ENCODE measurements at regions not wholly inside any gene's neighbourhood (a gene's known extent, or its start where the extent isn't known, plus 50 kb on each side); places are given as distances from the start of the nearest gene placed in this dataset.

DNA sequence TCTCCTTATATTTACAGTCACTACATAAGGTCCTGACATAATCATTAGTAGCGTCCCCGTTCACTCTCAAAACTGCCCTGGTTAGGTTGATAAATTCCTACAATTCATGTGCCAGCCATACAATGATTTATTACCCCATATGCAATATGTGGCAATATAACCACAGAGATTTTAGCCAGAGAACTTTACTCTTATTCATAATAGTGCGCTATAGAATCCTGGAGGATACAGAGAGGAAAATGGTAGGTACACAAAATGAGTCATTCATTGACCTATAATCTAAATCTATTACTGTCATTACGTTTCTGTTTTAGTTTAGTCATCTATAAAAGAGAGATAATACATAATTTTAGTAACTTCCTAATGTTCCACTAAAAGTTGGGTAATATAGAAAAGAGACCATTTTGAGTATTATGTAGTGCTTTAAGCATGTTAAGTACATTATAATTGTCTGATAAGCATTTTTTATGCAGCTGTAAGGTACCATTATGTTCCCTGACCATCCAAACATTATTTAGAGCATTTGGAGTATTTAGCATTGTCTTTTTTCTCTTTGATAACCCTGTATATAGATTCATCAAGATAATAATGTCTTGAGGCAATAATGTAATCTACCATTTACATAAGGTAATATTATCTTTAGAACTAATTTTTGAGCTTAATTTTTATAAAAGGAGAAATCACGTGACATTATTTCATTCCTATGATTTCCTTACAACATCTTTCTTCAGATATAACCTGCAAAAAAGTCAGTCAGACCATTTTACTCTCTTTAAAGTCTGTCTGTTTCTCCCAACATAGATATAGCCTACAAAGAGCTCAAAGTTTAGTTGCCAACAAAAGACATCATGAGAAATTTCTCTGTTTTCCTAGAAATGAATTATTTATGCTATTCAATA is 655.5 kb upstream of the ZNF608 start:
- H3K4me3 Mint-ChIP-seq (ENCODE audit: low read depth), result no peak overlapping the region

DNA sequence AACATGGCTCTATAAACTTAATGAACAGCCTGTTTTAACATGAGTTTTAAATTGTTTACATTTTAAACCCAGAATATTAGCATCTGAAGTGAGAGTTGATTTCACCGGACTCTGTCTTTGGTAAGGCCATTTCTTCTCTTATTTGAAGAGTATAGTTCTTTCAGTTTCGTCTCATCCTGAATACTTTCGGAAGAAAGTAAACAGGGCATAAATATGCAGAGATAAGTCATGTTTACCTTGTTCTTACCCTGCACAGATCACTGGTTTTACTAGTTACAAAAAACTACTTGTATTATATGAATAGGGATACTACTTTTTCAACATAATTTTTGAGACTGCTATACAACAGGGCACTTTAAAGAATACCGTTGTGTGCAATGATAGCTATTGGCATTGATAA is 656.3 kb upstream of the ZNF608 start:
- no peak overlapping the region for H3K27ac Mint-ChIP-seq
- no peaks in the 10 kb centered on the region for H3K36me3 Mint-ChIP-seq (ENCODE audit: insufficient read depth)
- TF ChIP-seq, protein P1, sequence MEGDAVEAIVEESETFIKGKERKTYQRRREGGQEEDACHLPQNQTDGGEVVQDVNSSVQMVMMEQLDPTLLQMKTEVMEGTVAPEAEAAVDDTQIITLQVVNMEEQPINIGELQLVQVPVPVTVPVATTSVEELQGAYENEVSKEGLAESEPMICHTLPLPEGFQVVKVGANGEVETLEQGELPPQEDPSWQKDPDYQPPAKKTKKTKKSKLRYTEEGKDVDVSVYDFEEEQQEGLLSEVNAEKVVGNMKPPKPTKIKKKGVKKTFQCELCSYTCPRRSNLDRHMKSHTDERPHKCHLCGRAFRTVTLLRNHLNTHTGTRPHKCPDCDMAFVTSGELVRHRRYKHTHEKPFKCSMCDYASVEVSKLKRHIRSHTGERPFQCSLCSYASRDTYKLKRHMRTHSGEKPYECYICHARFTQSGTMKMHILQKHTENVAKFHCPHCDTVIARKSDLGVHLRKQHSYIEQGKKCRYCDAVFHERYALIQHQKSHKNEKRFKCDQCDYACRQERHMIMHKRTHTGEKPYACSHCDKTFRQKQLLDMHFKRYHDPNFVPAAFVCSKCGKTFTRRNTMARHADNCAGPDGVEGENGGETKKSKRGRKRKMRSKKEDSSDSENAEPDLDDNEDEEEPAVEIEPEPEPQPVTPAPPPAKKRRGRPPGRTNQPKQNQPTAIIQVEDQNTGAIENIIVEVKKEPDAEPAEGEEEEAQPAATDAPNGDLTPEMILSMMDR (IDR thresholded peaks at IDR 0.05; ENCODE audit: unreplicated experiment), result no peak
- H3K9me3 Mint-ChIP-seq (ENCODE audit: low read depth), result no peaks in the 10 kb centered on the region
- H3K27me3 Mint-ChIP-seq, result no peaks in the 10 kb centered on the region
- H3K4me3 Mint-ChIP-seq (ENCODE audit: low read depth), result no peak overlapping the region
- no peak for DNase-seq (ENCODE audit: low spot score, unreplicated experiment)
- H3K4me1 Mint-ChIP-seq (ENCODE audit: low read depth), result peaks cover 34% of the 10 kb centered on the region

More for the DNA sequence above, 655.5 kb upstream of the ZNF608 start:
- no peaks in the 10 kb centered on the region for H3K27me3 Mint-ChIP-seq
- H3K27ac Mint-ChIP-seq, result no peak overlapping the region
- TF ChIP-seq, protein P1 (IDR thresholded peaks at IDR 0.05; ENCODE audit: unreplicated experiment), result no peak
- H3K36me3 Mint-ChIP-seq (ENCODE audit: insufficient read depth), result no peaks in the 10 kb centered on the region
- DNase-seq (ENCODE audit: low spot score, unreplicated experiment), result no peak
- H3K4me1 Mint-ChIP-seq (ENCODE audit: low read depth), result peaks cover 26% of the 10 kb centered on the region
- no peaks in the 10 kb centered on the region for H3K9me3 Mint-ChIP-seq (ENCODE audit: low read depth)

DNA sequence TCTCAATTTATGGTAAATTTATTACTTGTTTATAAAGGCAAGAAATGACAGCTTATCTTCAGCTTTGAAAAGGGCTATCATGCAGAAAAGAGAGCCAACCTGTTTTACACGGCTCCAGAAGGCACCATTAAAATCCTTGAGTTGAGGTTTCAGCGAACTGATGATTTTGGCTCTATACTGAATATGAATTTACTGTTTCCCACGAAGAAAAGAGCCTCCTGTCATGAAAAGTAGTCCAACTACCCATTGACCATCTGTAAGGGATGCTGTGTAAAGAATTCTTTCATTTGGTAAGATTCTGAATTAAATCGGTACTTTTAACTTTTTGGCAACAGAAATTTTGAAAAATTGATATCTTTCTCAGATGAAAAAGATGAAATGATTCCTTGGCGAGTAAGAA is 657.6 kb upstream of the ZNF608 start:
- Mint-ChIP-seq H3K27ac (no peak overlapping the region), H3K9me3 (ENCODE audit: low read depth) (no peaks in the 10 kb centered on the region), H3K4me3 (ENCODE audit: low read depth) (no peak overlapping the region), H3K36me3 (ENCODE audit: insufficient read depth) (no peaks in the 10 kb centered on the region), H3K4me1 (ENCODE audit: low read depth) (peaks cover 37% of the 10 kb centered on the region), H3K27me3 (no peaks in the 10 kb centered on the region)
- DNase-seq (ENCODE audit: low spot score, unreplicated experiment), result no peak
- TF ChIP-seq, protein P1 (IDR thresholded peaks at IDR 0.05; ENCODE audit: unreplicated experiment), result no peak

DNA sequence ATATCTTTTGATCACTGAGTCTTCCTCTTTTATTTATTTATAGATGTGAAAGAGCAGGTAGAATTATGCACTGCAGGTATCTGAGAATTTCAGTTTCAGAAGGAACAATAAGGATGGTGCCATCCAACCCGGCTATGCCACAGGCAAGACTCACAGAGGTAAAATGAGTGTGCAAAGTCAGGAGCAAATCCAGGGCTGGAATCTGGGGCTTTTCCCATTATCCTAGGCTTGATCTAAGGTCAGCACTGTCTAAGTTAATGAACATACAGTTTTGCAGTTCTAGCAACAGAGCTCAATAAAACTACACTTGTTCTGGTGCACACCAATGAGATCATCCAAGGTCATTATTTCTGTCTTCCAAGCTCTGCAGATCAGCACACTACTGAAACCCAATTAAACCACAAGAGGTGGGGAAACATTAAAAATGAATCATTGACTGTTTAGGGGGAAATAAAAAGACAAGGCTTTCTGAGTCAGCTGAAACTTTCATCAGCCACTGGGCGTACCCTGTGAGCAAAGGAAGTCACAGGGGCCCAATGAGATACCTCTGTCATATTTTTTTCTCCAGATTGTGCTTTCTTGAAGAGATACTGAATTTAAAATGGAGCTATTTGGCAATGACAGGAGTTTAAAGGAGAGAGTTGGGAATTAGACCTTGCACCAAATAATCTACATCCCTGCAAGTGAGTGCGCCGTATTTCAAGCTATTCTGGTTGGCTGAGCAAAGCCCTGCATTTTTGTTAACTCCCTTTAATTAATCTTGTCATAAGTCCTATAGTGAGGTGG is 662.2 kb upstream of the ZNF608 start:
- Mint-ChIP-seq H3K4me3 (ENCODE audit: low read depth) (no peak overlapping the region), H3K27me3 (no peaks in the 10 kb centered on the region), H3K9me3 (ENCODE audit: low read depth) (no peaks in the 10 kb centered on the region), H3K27ac (peak overlapping the region; percentile 62), H3K4me1 (ENCODE audit: low read depth) (peaks cover 61% of the 10 kb centered on the region), H3K36me3 (ENCODE audit: insufficient read depth) (no peaks in the 10 kb centered on the region)
- TF ChIP-seq, protein P1 (IDR thresholded peaks at IDR 0.05; ENCODE audit: unreplicated experiment), result no peak
- no peak for DNase-seq (ENCODE audit: low spot score, unreplicated experiment)

DNA sequence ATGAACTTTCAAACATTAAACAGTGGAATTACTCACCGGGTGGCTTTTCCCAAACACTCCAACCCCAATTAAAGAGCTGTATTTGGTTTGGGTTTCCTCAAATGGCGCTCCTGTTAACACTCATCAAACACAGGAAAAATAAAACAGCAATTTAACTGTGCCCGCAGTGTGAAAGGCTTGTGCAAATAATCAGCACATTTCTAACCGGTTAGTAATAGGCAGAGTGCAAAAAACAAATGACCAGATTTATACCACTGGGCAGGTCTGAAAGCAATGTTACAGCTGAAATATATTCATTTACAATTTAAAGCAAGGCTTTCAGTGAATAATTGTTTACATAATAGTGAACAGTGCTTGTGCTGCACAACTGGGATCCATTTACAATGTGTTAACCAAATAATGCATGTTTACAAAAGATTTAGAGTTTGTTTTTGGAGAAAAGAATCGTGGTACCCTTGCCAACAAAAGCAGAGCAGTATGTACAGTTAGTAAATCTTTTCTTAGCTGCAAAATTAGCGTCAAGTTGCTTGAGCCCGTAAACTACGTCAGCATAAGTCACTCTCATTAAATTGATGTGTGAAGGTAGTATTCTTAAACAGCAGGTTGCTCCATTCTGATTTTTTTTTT is 662.9 kb upstream of the ZNF608 start:
- Mint-ChIP-seq H3K27me3 (no peaks in the 10 kb centered on the region), H3K36me3 (ENCODE audit: insufficient read depth) (no peaks in the 10 kb centered on the region), H3K27ac (peak overlapping the region; percentile 57), H3K4me1 (ENCODE audit: low read depth) (peaks cover 68% of the 10 kb centered on the region), H3K9me3 (ENCODE audit: low read depth) (no peaks in the 10 kb centered on the region), H3K4me3 (ENCODE audit: low read depth) (no peak overlapping the region)
- TF ChIP-seq, protein P1 (IDR thresholded peaks at IDR 0.05; ENCODE audit: unreplicated experiment), result no peak
- no peak for DNase-seq (ENCODE audit: low spot score, unreplicated experiment)
